GM20000 (cell line): ENCODE measurements at regions not wholly inside any gene's neighbourhood (a gene's known extent, or its start where the extent isn't known, plus 50 kb on each side); places are given as distances from the start of the nearest gene placed in this dataset.

Experiments
- DNase-seq: peaks from one replicate; pipeline ENCODE4 v3.0.0; 2012; ENCODE audit warnings: low spot score
- TF ChIP-seq, protein P1 (sequence below): IDR thresholded peaks from 2 replicates; pipeline ENCODE4 v1.5.1; 2012; ENCODE audit warnings: mild to moderate bottlenecking, control low read depth; ENCODE audit errors: extremely low read depth, missing control alignments

DNA sequence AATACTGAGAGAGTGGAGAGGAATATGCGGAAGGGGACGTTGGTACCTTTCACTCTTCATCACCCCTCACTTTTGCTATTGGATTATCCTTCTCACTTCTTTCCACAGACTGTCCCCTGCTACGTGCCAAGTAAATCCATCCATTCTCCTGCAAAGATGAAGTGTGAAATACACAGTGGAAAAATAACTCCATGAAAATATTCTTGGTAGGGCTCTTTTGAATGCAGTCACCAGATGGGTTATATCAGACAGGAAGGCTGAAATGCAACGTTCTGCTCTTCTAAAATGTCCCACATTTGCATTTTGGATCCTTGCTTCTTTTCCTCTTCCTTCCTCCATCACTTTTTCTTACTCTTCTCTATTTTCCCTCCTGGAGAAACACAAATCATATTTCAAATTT lies 510.3 kb upstream of the CLINT1 start:
- no peak for DNase-seq
- TF ChIP-seq, protein P1, sequence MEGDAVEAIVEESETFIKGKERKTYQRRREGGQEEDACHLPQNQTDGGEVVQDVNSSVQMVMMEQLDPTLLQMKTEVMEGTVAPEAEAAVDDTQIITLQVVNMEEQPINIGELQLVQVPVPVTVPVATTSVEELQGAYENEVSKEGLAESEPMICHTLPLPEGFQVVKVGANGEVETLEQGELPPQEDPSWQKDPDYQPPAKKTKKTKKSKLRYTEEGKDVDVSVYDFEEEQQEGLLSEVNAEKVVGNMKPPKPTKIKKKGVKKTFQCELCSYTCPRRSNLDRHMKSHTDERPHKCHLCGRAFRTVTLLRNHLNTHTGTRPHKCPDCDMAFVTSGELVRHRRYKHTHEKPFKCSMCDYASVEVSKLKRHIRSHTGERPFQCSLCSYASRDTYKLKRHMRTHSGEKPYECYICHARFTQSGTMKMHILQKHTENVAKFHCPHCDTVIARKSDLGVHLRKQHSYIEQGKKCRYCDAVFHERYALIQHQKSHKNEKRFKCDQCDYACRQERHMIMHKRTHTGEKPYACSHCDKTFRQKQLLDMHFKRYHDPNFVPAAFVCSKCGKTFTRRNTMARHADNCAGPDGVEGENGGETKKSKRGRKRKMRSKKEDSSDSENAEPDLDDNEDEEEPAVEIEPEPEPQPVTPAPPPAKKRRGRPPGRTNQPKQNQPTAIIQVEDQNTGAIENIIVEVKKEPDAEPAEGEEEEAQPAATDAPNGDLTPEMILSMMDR: no peak

DNA sequence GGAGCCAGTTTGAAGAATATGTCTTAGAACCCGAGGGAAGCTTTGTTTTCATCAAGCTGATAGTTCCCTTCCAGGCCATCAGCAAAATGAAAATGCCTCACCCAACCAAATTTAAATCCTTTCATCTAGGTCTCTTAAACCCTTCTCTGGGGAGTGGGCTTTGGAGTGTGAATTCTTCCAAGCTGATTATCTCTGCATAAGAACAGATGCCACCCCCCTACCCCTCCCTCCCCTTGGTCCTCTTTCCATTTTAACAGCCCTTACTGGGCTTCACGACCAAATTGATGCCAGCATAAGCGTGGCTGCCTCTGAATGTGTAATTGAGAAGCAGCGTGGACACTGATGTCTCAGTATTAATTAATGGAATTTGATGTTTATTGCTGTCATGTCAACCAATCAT lies 509.7 kb upstream of the CLINT1 start:
- no peak for DNase-seq
- TF ChIP-seq, protein P1: no peak

DNA sequence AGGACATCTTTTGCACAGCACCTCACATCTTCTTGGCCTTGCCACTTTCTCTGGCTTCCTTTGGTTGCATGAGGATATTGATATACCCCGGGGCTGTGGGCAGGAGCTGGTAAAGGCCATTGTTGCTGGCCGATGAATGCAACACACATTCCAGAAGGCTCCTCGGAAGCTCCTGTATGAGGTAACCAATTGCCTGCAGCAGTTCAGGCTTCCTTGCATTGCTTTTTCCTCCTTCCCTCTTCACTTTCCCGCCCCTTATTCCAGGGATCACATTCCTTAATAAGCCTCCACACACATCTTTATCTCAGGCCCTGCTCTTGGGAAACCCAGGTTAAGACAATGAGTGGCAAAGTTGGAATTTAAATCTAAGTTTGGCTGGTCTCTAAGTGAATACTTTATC lies 505.4 kb upstream of the CLINT1 start:
- TF ChIP-seq, protein P1: no peak
- DNase-seq: no peak

DNA sequence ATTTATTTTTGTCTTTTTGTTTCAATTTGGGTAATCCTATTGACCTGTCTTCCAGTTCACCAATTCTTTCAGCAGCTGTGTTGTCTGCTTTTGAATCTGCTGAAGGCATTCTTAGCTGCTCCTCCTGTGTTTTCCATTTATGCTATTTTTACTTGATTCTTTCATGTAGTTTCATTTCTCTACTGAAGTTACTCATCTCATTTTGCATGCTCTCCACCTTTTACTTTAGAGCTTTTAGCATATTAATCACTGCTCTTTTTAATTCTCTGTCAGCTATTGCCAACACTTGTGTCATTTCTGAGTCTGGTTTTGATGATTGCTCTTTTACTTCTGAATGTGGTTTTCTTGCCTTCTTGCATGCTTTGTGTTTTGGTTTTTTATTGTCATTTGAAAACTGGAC lies 496.0 kb upstream of the CLINT1 start:
- DNase-seq: no peak
- TF ChIP-seq, protein P1: no peak

DNA sequence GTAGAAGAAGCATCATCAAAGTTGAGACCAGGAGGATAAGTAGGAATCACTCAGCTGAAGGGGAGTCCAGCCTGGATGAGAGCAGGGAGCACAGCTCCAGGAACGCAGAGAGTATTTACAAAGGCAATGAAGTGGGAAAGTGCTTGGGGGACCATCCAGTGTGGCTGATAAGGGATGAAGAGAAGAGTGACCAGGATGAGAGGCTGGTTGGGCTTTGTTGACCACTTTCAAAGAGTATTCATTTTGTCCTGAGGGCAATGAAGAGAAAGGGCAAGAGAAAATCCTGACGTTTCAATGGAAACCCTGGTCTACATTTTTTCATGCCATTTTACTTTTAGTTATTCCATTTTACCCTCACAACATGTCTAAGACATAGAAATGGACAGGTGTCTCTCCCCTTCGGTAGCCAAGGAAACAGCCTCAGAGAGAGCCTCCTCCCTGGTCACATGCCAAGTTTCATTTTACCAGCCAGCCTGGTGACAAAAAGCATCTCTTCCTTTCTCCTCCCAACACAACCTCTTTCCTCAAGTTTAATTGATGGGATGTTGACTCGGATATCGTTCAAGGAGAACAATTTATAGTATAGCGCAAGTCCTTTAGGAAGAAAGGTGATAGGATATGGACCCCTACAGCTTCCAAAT lies 492.7 kb upstream of the CLINT1 start:
- TF ChIP-seq, protein P1: no peak
- DNase-seq: no peak

DNA sequence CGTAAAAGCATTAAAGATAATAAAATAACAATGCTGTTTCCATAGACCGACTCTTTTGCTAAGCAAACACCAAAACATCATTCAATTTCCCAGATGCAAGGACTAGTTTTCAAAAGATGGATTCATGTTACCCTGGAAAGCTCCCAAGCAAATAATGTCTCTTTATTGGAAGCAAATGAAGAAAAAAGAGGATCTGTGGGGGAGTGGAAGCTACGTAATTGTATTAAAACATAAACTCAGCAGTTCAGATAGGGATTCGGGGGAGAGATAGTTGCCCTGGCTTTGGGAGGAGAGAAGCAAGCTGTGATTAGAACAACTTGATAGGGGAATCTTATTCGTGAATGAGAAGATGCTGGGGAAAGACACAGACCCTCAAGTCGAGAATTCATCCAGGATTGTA lies 491.0 kb upstream of the CLINT1 start:
- no peak for DNase-seq

DNA sequence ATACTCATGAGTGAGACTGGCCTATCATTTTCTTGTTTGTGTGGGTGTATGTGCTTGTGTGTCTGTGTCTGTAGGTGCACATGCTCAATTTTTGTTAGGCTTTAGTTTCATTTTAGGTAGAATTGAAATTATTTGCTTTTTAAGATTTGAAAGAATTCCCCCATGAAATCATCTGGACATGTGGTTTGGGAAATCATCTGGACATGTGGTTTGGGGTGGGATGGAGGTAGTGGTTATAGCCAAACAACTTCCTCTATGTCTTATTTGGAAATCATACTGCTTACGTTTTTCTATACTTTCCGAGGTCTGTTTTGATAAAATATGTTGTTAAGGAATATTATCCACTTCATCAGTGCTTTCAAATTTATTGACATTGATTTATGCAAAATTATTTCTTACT lies 485.4 kb upstream of the CLINT1 start:
- TF ChIP-seq, protein P1: no peak
- no peak for DNase-seq

More for the DNA sequence above, 491.0 kb upstream of the CLINT1 start:
- TF ChIP-seq, protein P1: no peak
